H1 (cell line): ENCODE measurements at regions not wholly inside any gene's neighbourhood (a gene's known extent, or its start where the extent isn't known, plus 50 kb on each side); places are given as distances from the start of the nearest gene placed in this dataset.

Experiments used
- CTCF ChIA-PET: fragments of 300-600 bp; sonication (Branson Sonifier 250); formaldehyde crosslinking; loops from one replicate; lab custom pipeline; 2021; ENCODE audit not compliant: partially characterized antibody; lab: Charles Lee
- POLR2A ChIA-PET: fragments of 300-600 bp; sonication (Branson Sonifier 250); formaldehyde crosslinking; loops from one replicate; lab custom pipeline; 2021; ENCODE audit warnings: inconsistent platforms; ENCODE audit not compliant: partially characterized antibody; lab: Charles Lee
- DNase-seq, 2 experiments: peaks; one replicate each; pipeline versions ENCODE4 v3.0.0 to v3.0.0-alpha.2; 2010 to 2022; ENCODE audit warnings: low spot score in 2 of 2, low read depth in 1 of 2, mixed read lengths in 1 of 2
- FAIRE-seq: peaks from 2 replicates; lab custom pipeline; 2011; peaks lifted over from hg19 to GRCh38; lab: Jason Lieb, UNC
- H2AFZ ChIP-seq: 2 replicates; pipeline ENCODE4 v1.8.1; 2012; ENCODE audit warnings: low read length, inconsistent platforms
- H2AK5ac ChIP-seq: 2 replicates; pipeline ENCODE4 v1.6.1; 2013; ENCODE audit warnings: low read depth, low read length
- H2BK120ac ChIP-seq: replicated peaks from 2 replicates; pipeline ENCODE3; 2013; ENCODE audit warnings: low read depth, low read length, inconsistent platforms
- H2BK12ac ChIP-seq: 2 replicates; pipeline ENCODE4 v1.6.1; 2013; ENCODE audit warnings: low read depth, low read length
- H2BK15ac ChIP-seq: 2 replicates; pipeline ENCODE4 v1.6.1; 2013; ENCODE audit warnings: low read length
- H2BK20ac ChIP-seq: 2 replicates; pipeline ENCODE4 v1.6.1; 2013; ENCODE audit warnings: low read length
- H2BK5ac ChIP-seq: 2 replicates; pipeline ENCODE4 v1.6.1; 2013; ENCODE audit warnings: low read depth, low read length
- H3K14ac ChIP-seq: 2 replicates; pipeline ENCODE4 v1.6.1; 2013; ENCODE audit warnings: inconsistent platforms; ENCODE audit not compliant: insufficient read length
- H3K18ac ChIP-seq: 2 replicates; pipeline ENCODE4 v1.6.1; 2013; ENCODE audit warnings: low read length; ENCODE audit errors: extremely low read depth
- H3K23ac ChIP-seq: 2 replicates; pipeline ENCODE4 v1.6.1; 2013; ENCODE audit warnings: inconsistent platforms; ENCODE audit not compliant: insufficient read length
- H3K23me2 ChIP-seq: 2 replicates; pipeline ENCODE4 v1.6.1; 2013; ENCODE audit warnings: low read depth, low read length
- H3K27ac ChIP-seq: 2 replicates; pipeline ENCODE4 v1.6.1; 2011; ENCODE audit warnings: low read depth, low read length, inconsistent platforms
- H3K27me3 ChIP-seq, 4 experiments: replicated peaks in 1 of 4; 1 replicate in 1 of 4; 2 replicates in 3 of 4; pipeline versions ENCODE4 v1.6.1 to v1.8.1; 2011 to 2013; ENCODE audit warnings: low read length in 3 of 4, mild to moderate bottlenecking in 3 of 4, inconsistent platforms in 2 of 4, mixed read lengths in 2 of 4, moderate library complexity in 1 of 4; ENCODE audit not compliant: control insufficient read depth in 3 of 4, insufficient read depth in 3 of 4; ENCODE audit errors: extremely low read depth in 1 of 4
- H3K36me3 ChIP-seq, 4 experiments: 2 replicates each; pipeline versions ENCODE4 v1.6.1 to v1.8.1; 2011 to 2013; ENCODE audit warnings: mild to moderate bottlenecking in 4 of 4, low read length in 3 of 4, moderate library complexity in 2 of 4, control low read depth in 1 of 4, inconsistent platforms in 1 of 4; ENCODE audit not compliant: insufficient read depth in 4 of 4, control insufficient read depth in 2 of 4
- H3K4ac ChIP-seq: replicated peaks from 2 replicates; pipeline ENCODE3; 2013; ENCODE audit warnings: low read length, low read depth, mixed read lengths, inconsistent platforms; ENCODE audit not compliant: insufficient read length
- H3K4me1 ChIP-seq, 4 experiments: replicated peaks in 1 of 4; 1 replicate in 1 of 4; 2 replicates in 3 of 4; pipeline versions ENCODE4 v1.6.1 to v1.8.1; 2011 to 2013; ENCODE audit warnings: low read length in 3 of 4, inconsistent platforms in 2 of 4, mixed read lengths in 1 of 4; ENCODE audit not compliant: insufficient read depth in 4 of 4, control insufficient read depth in 3 of 4
- H3K4me2 ChIP-seq, 2 experiments: 2 replicates each; pipeline versions ENCODE4 v1.6.1 to v1.8.1; 2011 to 2013; ENCODE audit warnings: low read depth in 2 of 2, low read length in 2 of 2, control low read depth in 1 of 2, inconsistent platforms in 1 of 2, mild to moderate bottlenecking in 1 of 2; ENCODE audit not compliant: insufficient read depth in 1 of 2
- H3K4me3 ChIP-seq, 4 experiments: fragments of 200-600, 300-600 bp in 1 of 4; sonication (generic), shearing (Covaris generic), sonication (Bioruptor Twin) in 1 of 4; 2 replicates each; pipeline versions ENCODE4 v1.5.1 to v1.8.1; 2011 to 2016; ENCODE audit warnings: low read length in 4 of 4, low read depth in 3 of 4, control low read depth in 2 of 4, inconsistent platforms in 2 of 4, mild to moderate bottlenecking in 2 of 4, mixed read lengths in 1 of 4, moderate library complexity in 1 of 4; ENCODE audit not compliant: insufficient read depth in 2 of 4; ENCODE audit errors: extremely low read depth in 1 of 4
- H3K56ac ChIP-seq: replicated peaks from 2 replicates; pipeline ENCODE3; 2013; ENCODE audit warnings: low read depth, mild to moderate bottlenecking, mixed read lengths, low read length, inconsistent platforms; ENCODE audit not compliant: insufficient read length
- H3K79me1 ChIP-seq: 2 replicates; pipeline ENCODE4 v1.6.1; 2013; ENCODE audit warnings: low read depth, low read length, control low read depth
- H3K79me2 ChIP-seq, 2 experiments: 2 replicates each; pipeline versions ENCODE4 v1.6.1 to v1.8.1; 2012 to 2013; ENCODE audit warnings: low read length in 2 of 2, mild to moderate bottlenecking in 2 of 2, inconsistent platforms in 1 of 2; ENCODE audit not compliant: insufficient read depth in 2 of 2, control insufficient read depth in 1 of 2
- H3K9ac ChIP-seq, 4 experiments: replicated peaks in 1 of 4; 1 replicate in 1 of 4; 2 replicates in 3 of 4; pipeline versions ENCODE4 v1.6.1 to v1.8.1; 2011 to 2013; ENCODE audit warnings: low read depth in 3 of 4, low read length in 3 of 4, control low read depth in 2 of 4, mild to moderate bottlenecking in 2 of 4, moderate library complexity in 2 of 4, inconsistent platforms in 1 of 4; ENCODE audit errors: extremely low read depth in 1 of 4
- H3K9me3 ChIP-seq, 2 experiments: 2 replicates each; pipeline versions ENCODE4 v1.6.1 to v1.8.1; 2012 to 2013; ENCODE audit warnings: mild to moderate bottlenecking in 2 of 2, moderate library complexity in 2 of 2, control low read depth in 1 of 2, inconsistent platforms in 1 of 2, low read depth in 1 of 2, low read length in 1 of 2, mixed read lengths in 1 of 2; ENCODE audit not compliant: insufficient read depth in 2 of 2
- H4K20me1 ChIP-seq, 2 experiments: replicated peaks in 1 of 2; 2 replicates each; pipeline versions ENCODE3 to v1.8.1; 2011 to 2013; ENCODE audit warnings: inconsistent platforms in 2 of 2, low read length in 2 of 2, mild to moderate bottlenecking in 1 of 2; ENCODE audit not compliant: insufficient read depth in 2 of 2, control insufficient read depth in 1 of 2
- H4K5ac ChIP-seq: 2 replicates; pipeline ENCODE4 v1.6.1; 2013; ENCODE audit warnings: low read length, low read depth, mixed read lengths, inconsistent platforms; ENCODE audit not compliant: insufficient read length
- H4K8ac ChIP-seq: 2 replicates; pipeline ENCODE4 v1.8.0; 2013; ENCODE audit warnings: mild to moderate bottlenecking, moderate library complexity, low read length, inconsistent platforms; ENCODE audit not compliant: insufficient read depth; ENCODE audit errors: extremely low read depth
- H4K91ac ChIP-seq: replicated peaks from 2 replicates; pipeline ENCODE3; 2013; ENCODE audit warnings: low read length, mixed read lengths, inconsistent platforms; ENCODE audit not compliant: insufficient read length
- BACH1 ChIP-seq: IDR thresholded peaks from 2 replicates; pipeline ENCODE4 v1.6.1; 2012; ENCODE audit warnings: low read length, improper control_type of control experiment
- BRCA1 ChIP-seq: IDR thresholded peaks from 2 replicates; pipeline ENCODE4 v1.6.1; 2012; ENCODE audit warnings: low read depth, low read length, improper control_type of control experiment
- CEBPB ChIP-seq: IDR thresholded peaks from 2 replicates; pipeline ENCODE4 v1.6.1; 2012; ENCODE audit warnings: low read depth, low read length
- CREB1 ChIP-seq: IDR thresholded peaks from 2 replicates; pipeline ENCODE4 v1.6.1; 2012; ENCODE audit warnings: inconsistent platforms
- FOSL1 ChIP-seq: IDR thresholded peaks from 2 replicates; pipeline ENCODE4 v1.6.1; 2011; ENCODE audit warnings: mild to moderate bottlenecking, low read depth, low read length, moderate library complexity; ENCODE audit not compliant: insufficient read depth
- HDAC6 ChIP-seq: IDR thresholded peaks from one replicate; pipeline ENCODE4 v1.7.1; 2012; ENCODE audit warnings: low read depth, mild to moderate bottlenecking, inconsistent platforms, low read length, moderate library complexity
- KDM5A ChIP-seq: fragments of 200-600 bp; IDR thresholded peaks from 2 replicates; pipeline ENCODE4 v1.7.1; 2012; ENCODE audit warnings: mild to moderate bottlenecking, low read length, inconsistent platforms, mixed read lengths
- NRF1 ChIP-seq: IDR thresholded peaks from 2 replicates; pipeline ENCODE4 v1.6.1; 2011; ENCODE audit warnings: mild to moderate bottlenecking, low read depth, low read length, improper control_type of control experiment
- PHF8 ChIP-seq: fragments of 200-600 bp; sonication (generic); conservative IDR thresholded peaks from 2 replicates; pipeline ENCODE4 v1.7.1; 2012; ENCODE audit warnings: low read depth, mild to moderate bottlenecking, inconsistent platforms, low read length, moderate library complexity
- POLR2A ChIP-seq, 2 experiments: IDR thresholded peaks; 1 replicate in 1 of 2; 2 replicates in 1 of 2; pipeline ENCODE4 v1.6.1; 2011; ENCODE audit warnings: low read depth in 2 of 2, low read length in 2 of 2, mild to moderate bottlenecking in 2 of 2; ENCODE audit errors: control extremely low read depth in 1 of 2
- POLR2AphosphoS5 ChIP-seq: IDR thresholded peaks from 2 replicates; pipeline ENCODE4 v1.6.1; 2011; ENCODE audit warnings: low read depth, low read length
- SP2 ChIP-seq: IDR thresholded peaks from 2 replicates; pipeline ENCODE4 v1.6.1; 2012; ENCODE audit warnings: mild to moderate bottlenecking, low read length, inconsistent platforms
- TAF1 ChIP-seq: IDR thresholded peaks from 2 replicates; pipeline ENCODE4 v1.6.1; 2011; ENCODE audit warnings: mild to moderate bottlenecking, low read depth, low read length
- TEAD4 ChIP-seq: IDR thresholded peaks from 2 replicates; pipeline ENCODE4 v1.6.1; 2012; ENCODE audit warnings: low read depth, low read length, inconsistent platforms, mixed read lengths
- ZNF274 ChIP-seq: IDR thresholded peaks from 2 replicates; pipeline ENCODE4 v1.7.0; 2012; ENCODE audit warnings: low read length, borderline replicate concordance; ENCODE audit errors: extremely low read depth
- WGBS, 2 experiments: shearing (Covaris generic) in 1 of 2; methylation state at CpG; one replicate each; pipeline versions ENCODE4 v1.1.6 to v1.1.7; 2013 to 2015; ENCODE audit warnings: low lambda C conversion rate in 2 of 2, mixed read lengths in 2 of 2, inconsistent platforms in 1 of 2, low coverage in 1 of 2, missing lambda C conversion rate in 1 of 2; ENCODE audit not compliant: insufficient replicate concordance in 2 of 2, insufficient coverage in 1 of 2, insufficient read length in 1 of 2; ENCODE audit errors: extremely low coverage in 1 of 2, missing lambda C conversion rate in 1 of 2; 5-methylcytosine and 5-hydroxymethylcytosine counted together
- TF ChIP-seq, protein P1 (sequence below): IDR thresholded peaks from 2 replicates; pipeline ENCODE4 v1.6.1; 2012; ENCODE audit warnings: inconsistent platforms
- TF ChIP-seq, protein P2 (sequence below): IDR thresholded peaks from 2 replicates; pipeline ENCODE4 v1.6.1; 2011; ENCODE audit warnings: low read depth, mild to moderate bottlenecking, low read length; ENCODE audit not compliant: insufficient read depth

DNA sequence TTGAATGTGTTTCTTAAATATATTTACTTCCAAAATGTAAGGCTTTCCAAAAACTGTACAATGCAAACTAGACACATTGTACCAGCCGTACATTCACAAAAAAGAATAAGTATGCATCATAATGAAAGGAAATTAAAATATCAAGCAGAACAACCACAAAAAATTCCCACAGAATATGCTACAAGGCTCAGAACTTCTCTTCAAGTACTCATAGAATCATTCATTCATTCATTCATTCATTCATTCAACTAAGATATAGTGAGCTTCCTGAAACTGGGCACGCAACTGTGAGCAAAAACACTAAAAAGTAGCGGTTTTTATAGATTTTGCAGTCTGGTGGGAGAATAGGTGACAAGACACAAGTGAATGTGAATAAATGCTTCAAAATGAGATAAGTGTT is 690.1 kb downstream of the KCNA4 start:
- 96% methylated on average over 3 of the region's 3 CpGs; no CpG with 5 or more reads in 1 of the 2 experiments for WGBS, 2 experiments
- Histone ChIP-seq H2BK5ac (no peak overlapping the region), H3K23ac (no peak overlapping the region), H4K91ac (no peak overlapping the region), H3K27ac (no peak overlapping the region), H3K18ac (no peak overlapping the region), H3K14ac (no peak overlapping the region), H4K8ac (no peak overlapping the region), H2AFZ (no peak overlapping the region), H3K36me3 (no peaks in the 10 kb centered on the region), H4K5ac (no peak overlapping the region), H3K9ac (no peak overlapping the region), H3K4me2 (no peak overlapping the region), H3K9me3 (no peaks in the 10 kb centered on the region), H3K4me3 (no peak overlapping the region), H2AK5ac (no peak overlapping the region), H2BK120ac (no peak overlapping the region), H2BK12ac (no peak overlapping the region), H3K23me2 (no peaks in the 10 kb centered on the region), H3K4me1 (no peaks in the 10 kb centered on the region), H4K20me1 (no peaks in the 10 kb centered on the region), H3K79me2 (no peaks in the 10 kb centered on the region), H3K27me3 (no peaks in the 10 kb centered on the region), H3K79me1 (no peaks in the 10 kb centered on the region), H3K4ac (no peak overlapping the region), H3K56ac (no peak overlapping the region), H2BK15ac (no peak overlapping the region), H2BK20ac (no peak overlapping the region)
- ChIA-PET POLR2A (no interaction called here), CTCF (no interaction called here)
- DNase-seq (no peak), FAIRE-seq (no peak)
- TF ChIP-seq POLR2A (IDR thresholded peaks at IDR 0.05; ENCODE audit: control extremely low read depth in 1 of 2, low read depth in 2 of 2, low read length in 2 of 2) (no peak), CEBPB (no peak), BACH1 (no peak), NRF1 (no peak), ZNF274 (no peak), CREB1 (no peak), TAF1 (no peak), PHF8 (no peak), SP2 (no peak), HDAC6 (no peak), FOSL1 (no peak), BRCA1 (no peak), POLR2AphosphoS5 (no peak), TEAD4 (no peak), KDM5A (no peak)
- TF ChIP-seq, protein P1, sequence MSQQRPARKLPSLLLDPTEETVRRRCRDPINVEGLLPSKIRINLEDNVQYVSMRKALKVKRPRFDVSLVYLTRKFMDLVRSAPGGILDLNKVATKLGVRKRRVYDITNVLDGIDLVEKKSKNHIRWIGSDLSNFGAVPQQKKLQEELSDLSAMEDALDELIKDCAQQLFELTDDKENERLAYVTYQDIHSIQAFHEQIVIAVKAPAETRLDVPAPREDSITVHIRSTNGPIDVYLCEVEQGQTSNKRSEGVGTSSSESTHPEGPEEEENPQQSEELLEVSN = no peak
- TF ChIP-seq, protein P2, sequence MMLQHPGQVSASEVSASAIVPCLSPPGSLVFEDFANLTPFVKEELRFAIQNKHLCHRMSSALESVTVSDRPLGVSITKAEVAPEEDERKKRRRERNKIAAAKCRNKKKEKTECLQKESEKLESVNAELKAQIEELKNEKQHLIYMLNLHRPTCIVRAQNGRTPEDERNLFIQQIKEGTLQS = no peak
